WTC11 (cell line): ENCODE measurements at regions not wholly inside any gene's neighbourhood (a gene's known extent, or its start where the extent isn't known, plus 50 kb on each side); places are given as distances from the start of the nearest gene placed in this dataset.

Source experiments
- ATAC-seq: fragments of 200-7000 bp; cut with Tn5 transposase; 2 replicates; pipeline ENCODE4 v1.10.0; 2021; ENCODE audit warnings: mild to moderate bottlenecking, moderate library complexity
- CTCF ChIA-PET: fragments of 300-600 bp; sonication (Branson Sonifier 250); formaldehyde crosslinking; loops from one replicate; lab custom pipeline; 2021; ENCODE audit warnings: antibody characterized with exemption; lab: Charles Lee
- POLR2A ChIA-PET: fragments of 350-600 bp; sonication (Branson Sonifier 250); formaldehyde crosslinking; loops from one replicate; lab custom pipeline; 2021; ENCODE audit warnings: antibody characterized with exemption; lab: Charles Lee
- DNase-seq: peaks from one replicate; pipeline ENCODE4 v3.0.0; 2021; ENCODE audit warnings: low spot score
- H3K27ac Mint-ChIP-seq: 2 replicates; pipeline ENCODE4 v1.8.0; 2021; ENCODE audit warnings: mixed read lengths
- H3K27me3 Mint-ChIP-seq: 2 replicates; pipeline ENCODE4 v1.8.0; 2021; ENCODE audit warnings: low read depth, mild to moderate bottlenecking, moderate library complexity, mixed read lengths
- H3K36me3 Mint-ChIP-seq: 2 replicates; pipeline ENCODE4 v1.8.0; 2021; ENCODE audit warnings: mixed read lengths
- H3K4me1 Mint-ChIP-seq: 2 replicates; pipeline ENCODE4 v1.8.0; 2022; ENCODE audit warnings: mixed read lengths
- H3K4me3 Mint-ChIP-seq: 2 replicates; pipeline ENCODE4 v1.8.0; 2021; ENCODE audit warnings: mild to moderate bottlenecking, moderate library complexity, mixed read lengths
- H3K9me3 Mint-ChIP-seq: 2 replicates; pipeline ENCODE4 v1.8.0; 2021; ENCODE audit warnings: mixed read lengths
- ARID4B ChIP-seq: sonication (generic); formaldehyde crosslinking; IDR thresholded peaks from 2 replicates; pipeline ENCODE4 v1.8.0; 2023; ENCODE audit warnings: missing genetic modification reagents, mild to moderate bottlenecking, borderline replicate concordance
- CREB1 ChIP-seq: sonication (generic); formaldehyde crosslinking; IDR thresholded peaks from 2 replicates; pipeline ENCODE4 v1.8.0; 2023; ENCODE audit warnings: mild to moderate bottlenecking, missing genetic modification reagents
- ERG ChIP-seq: fragments of 250-450 bp; sonication (Bioruptor Pico); IDR thresholded peaks from 2 replicates; pipeline ENCODE4 v1.8.0; 2021; ENCODE audit warnings: mild to moderate bottlenecking
- FOXK1 ChIP-seq: sonication (generic); formaldehyde crosslinking; IDR thresholded peaks from 2 replicates; pipeline ENCODE4 v1.8.0; 2022; ENCODE audit warnings: mild to moderate bottlenecking, moderate library complexity, missing genetic modification reagents
- FOXP1 ChIP-seq: sonication (generic); formaldehyde crosslinking; IDR thresholded peaks from 2 replicates; pipeline ENCODE4 v1.8.0; 2022; ENCODE audit warnings: missing genetic modification reagents, mild to moderate bottlenecking, moderate library complexity, borderline replicate concordance
- JUN ChIP-seq: sonication (generic); formaldehyde crosslinking; IDR thresholded peaks from 2 replicates; pipeline ENCODE4 v1.8.0; 2023; ENCODE audit warnings: mild to moderate bottlenecking, missing genetic modification reagents
- MYBL2 ChIP-seq: sonication (generic); formaldehyde crosslinking; IDR thresholded peaks from 2 replicates; pipeline ENCODE4 v1.8.1; 2023; ENCODE audit warnings: mild to moderate bottlenecking, moderate library complexity, missing genetic modification reagents
- NR2C2 ChIP-seq: sonication (generic); formaldehyde crosslinking; IDR thresholded peaks from 2 replicates; pipeline ENCODE4 v1.8.0; 2022; ENCODE audit warnings: mild to moderate bottlenecking, missing genetic modification reagents
- RELA ChIP-seq: sonication (generic); formaldehyde crosslinking; IDR thresholded peaks from 2 replicates; pipeline ENCODE4 v1.8.1; 2022; ENCODE audit warnings: missing genetic modification reagents, mild to moderate bottlenecking, borderline replicate concordance
- SP1 ChIP-seq: sonication (generic); formaldehyde crosslinking; conservative IDR thresholded peaks from 2 replicates; pipeline ENCODE4 v1.8.1; 2022; ENCODE audit warnings: missing genetic modification reagents
- ZNF219 ChIP-seq: sonication (generic); formaldehyde crosslinking; IDR thresholded peaks from 2 replicates; pipeline ENCODE4 v1.8.0; 2023; ENCODE audit warnings: missing genetic modification reagents, mild to moderate bottlenecking, borderline replicate concordance
- ZNF281 ChIP-seq: sonication (generic); formaldehyde crosslinking; IDR thresholded peaks from 2 replicates; pipeline ENCODE4 v1.8.0; 2023; ENCODE audit warnings: mild to moderate bottlenecking, missing genetic modification reagents
- ZNF317 ChIP-seq: sonication (generic); formaldehyde crosslinking; IDR thresholded peaks from 2 replicates; pipeline ENCODE4 v1.8.1; 2023; ENCODE audit warnings: low read depth, mild to moderate bottlenecking, moderate library complexity, missing genetic modification reagents, borderline replicate concordance
- ZNF396 ChIP-seq: fragments of 250-450 bp; sonication (Bioruptor Pico); IDR thresholded peaks from 2 replicates; pipeline ENCODE4 v1.8.0; 2021; ENCODE audit warnings: mild to moderate bottlenecking, moderate library complexity, borderline replicate concordance
- ZNF416 ChIP-seq: fragments of 250-450 bp; sonication (Bioruptor Pico); IDR thresholded peaks from 2 replicates; pipeline ENCODE4 v1.9.0; 2021; ENCODE audit warnings: mild to moderate bottlenecking, inconsistent platforms
- ZNF671 ChIP-seq: fragments of 250-450 bp; sonication (Bioruptor Pico); IDR thresholded peaks from 2 replicates; pipeline ENCODE4 v1.8.0; 2021; ENCODE audit warnings: mild to moderate bottlenecking

GRCh38 chr7:24498439-24498838 is 74.8 kb upstream of the PALS2 start:
- peaks cover 37% of the 10 kb centered on the region for H3K4me1 Mint-ChIP-seq
- POLR2A ChIA-PET = no interaction called here
- H3K9me3 Mint-ChIP-seq = peaks cover 15% of the 10 kb centered on the region
- TF ChIP-seq ZNF416 (CRISPR knock-in tag) = no peak
- TF ChIP-seq ERG = no peak
- ATAC-seq (no peak), DNase-seq (no peak)
- no peak overlapping the region for H3K4me3 Mint-ChIP-seq
- H3K27ac Mint-ChIP-seq = peak overlapping the region; percentile 60; the same call in 1 of the 2 replicates
- H3K36me3 Mint-ChIP-seq = peaks cover 8% of the 10 kb centered on the region
- CTCF ChIA-PET = no interaction called here
- H3K27me3 Mint-ChIP-seq = peaks cover 9% of the 10 kb centered on the region; the same call in 1 of the 2 replicates

- Mint-ChIP-seq H3K4me3 (no peak overlapping the region), H3K9me3 (peaks cover 9% of the 10 kb centered on the region), H3K27me3 (peaks cover 5% of the 10 kb centered on the region; the same call in 1 of the 2 replicates), H3K36me3 (peaks cover 4% of the 10 kb centered on the region), H3K4me1 (peaks cover 41% of the 10 kb centered on the region), H3K27ac (no peak overlapping the region)
- no peak for ATAC-seq
- DNase-seq = no peak
- TF ChIP-seq RELA = no peak
- ChIA-PET CTCF (interaction anchor here (1.4 kb wide), 3 partner anchors 24 to 216 kb away, joined by 4 read pairs; no protein-coding TSS in a partner anchor), POLR2A (no interaction called here)
Measured at GRCh38 chr7:24499871-24500270, 73.4 kb upstream of the PALS2 start.

- POLR2A ChIA-PET = no interaction called here
- H3K27me3 Mint-ChIP-seq = 0 out of 2 replicates have a peak, but pooled peaks cover 2% of the 10 kb centered on the region
- DNase-seq (no peak), ATAC-seq (peak; percentile 31)
- TF ChIP-seq CREB1 (no peak), FOXK1 (CRISPR knock-in tag) (no peak)
- H3K4me3 Mint-ChIP-seq = no peak overlapping the region
- no peak overlapping the region for H3K27ac Mint-ChIP-seq
- peaks cover 4% of the 10 kb centered on the region for H3K9me3 Mint-ChIP-seq
- H3K36me3 Mint-ChIP-seq = no peaks in the 10 kb centered on the region
- CTCF ChIA-PET = interaction anchor here (1.1 to 1.4 kb wide), 4 partner anchors 24 to 94 kb away, joined by 3 to 4 read pairs (median 4); no protein-coding TSS in a partner anchor
- H3K4me1 Mint-ChIP-seq = peaks cover 45% of the 10 kb centered on the region
Measured at GRCh38 chr7:24500599-24500998, 72.7 kb upstream of the PALS2 start.

- Mint-ChIP-seq H3K4me1 (peaks cover 49% of the 10 kb centered on the region), H3K4me3 (no peak overlapping the region), H3K27ac (no peak overlapping the region), H3K27me3 (0 out of 2 replicates have a peak, but pooled peaks cover 2% of the 10 kb centered on the region), H3K9me3 (peaks cover under 1% of the 10 kb centered on the region; the same call in 1 of the 2 replicates), H3K36me3 (no peaks in the 10 kb centered on the region)
- TF ChIP-seq ZNF219 (CRISPR knock-in tag) (no peak), SP1 (CRISPR knock-in tag) (no peak), ZNF671 (CRISPR knock-in tag) (no peak), ZNF396 (CRISPR knock-in tag) (no peak), MYBL2 (CRISPR knock-in tag) (no peak)
- no peak for DNase-seq
- ChIA-PET CTCF (interaction anchor here (1.1 to 1.3 kb wide), 2 partner anchors 76 to 94 kb away, joined by 3 read pairs; no protein-coding TSS in a partner anchor), POLR2A (no interaction called here)
- ATAC-seq = peak; percentile 39; the same call in 1 of the 2 replicates
Measured at GRCh38 chr7:24501009-24501408, 72.2 kb upstream of the PALS2 start.

GRCh38 chr7:24501443-24502134 is 71.7 kb upstream of the PALS2 start:
- H3K27ac Mint-ChIP-seq = no peak overlapping the region
- no peaks in the 10 kb centered on the region for H3K36me3 Mint-ChIP-seq
- ChIA-PET CTCF (interaction anchor here (1.3 kb wide), 1 partner anchor 95 kb away, joined by 3 read pairs; no protein-coding TSS in a partner anchor), POLR2A (no interaction called here)
- ATAC-seq = no peak
- DNase-seq = no peak
- peaks cover 3% of the 10 kb centered on the region; the same call in 1 of the 2 replicates for H3K9me3 Mint-ChIP-seq
- H3K27me3 Mint-ChIP-seq = 0 out of 2 replicates have a peak, but pooled peaks cover 2% of the 10 kb centered on the region
- peaks cover 52% of the 10 kb centered on the region for H3K4me1 Mint-ChIP-seq
- H3K4me3 Mint-ChIP-seq = no peak overlapping the region
- no peak for TF ChIP-seq NR2C2 (CRISPR knock-in tag)
- no peak for TF ChIP-seq ZNF317 (CRISPR knock-in tag)
- TF ChIP-seq ZNF281 = no peak
- no peak for TF ChIP-seq ARID4B (CRISPR knock-in tag)
- TF ChIP-seq FOXP1 (CRISPR knock-in tag) = no peak
- no peak for TF ChIP-seq JUN (CRISPR knock-in tag)
